ENCODE measurements at regions not wholly inside any gene's neighbourhood (a gene's known extent, or its start where the extent isn't known, plus 50 kb on each side); places are given as distances from the start of the nearest gene placed in this dataset.

- no peak for DNase-seq
These were observed 62.1 kb downstream of the VCX3A start for GRCh38 chrX:6472652-6473342.

- DNase-seq: no peak
These were observed 66.2 kb downstream of the VCX3A start for GRCh38 chrX:6468706-6469105.

- DNase-seq: no peak
These were observed 69.2 kb downstream of the VCX3A start for GRCh38 chrX:6465756-6466155.

GRCh38 chrX:6464726-6465125 lies 70.2 kb downstream of the VCX3A start:
- DNase-seq: no peak

- DNase-seq: no peak
These were observed 73.9 kb downstream of the VCX3A start for GRCh38 chrX:6460893-6461490.

- DNase-seq: no peak
These were observed 78.7 kb downstream of the VCX3A start for GRCh38 chrX:6456196-6456595.

GRCh38 chrX:6449946-6450345 lies 85.0 kb downstream of the VCX3A start:
- DNase-seq: no peak

GRCh38 chrX:6448003-6448402 lies 86.9 kb downstream of the VCX3A start:
- DNase-seq: no peak

- no peak for DNase-seq
These were observed 88.3 kb downstream of the VCX3A start for GRCh38 chrX:6446582-6446981.

GRCh38 chrX:6440648-6441047 lies 94.3 kb downstream of the VCX3A start:
- DNase-seq: no peak

GRCh38 chrX:6432226-6432625 lies 102.7 kb downstream of the VCX3A start:
- DNase-seq: no peak

GRCh38 chrX:6407542-6407941 lies 127.4 kb downstream of the VCX3A start:
- DNase-seq: no peak

- no peak for DNase-seq
These were observed 148.1 kb downstream of the VCX3A start for GRCh38 chrX:6386837-6387236.

- DNase-seq: no peak
These were observed 150.0 kb downstream of the VCX3A start for GRCh38 chrX:6384921-6385320.

GRCh38 chrX:6384371-6384770 lies 150.5 kb downstream of the VCX3A start:
- no peak for DNase-seq

GRCh38 chrX:6383917-6384316 lies 151.0 kb downstream of the VCX3A start:
- no peak for DNase-seq

- DNase-seq: no peak
These were observed 151.4 kb downstream of the VCX3A start for GRCh38 chrX:6383488-6383887.

- no peak for DNase-seq
These were observed 152.6 kb downstream of the VCX3A start for GRCh38 chrX:6382284-6382683.

GRCh38 chrX:6377103-6377764 lies 148.6 kb upstream of the NLGN4X start:
- DNase-seq: peak in 1 of 2 experiments; percentile 21

GRCh38 chrX:6374556-6374955 lies 145.9 kb upstream of the NLGN4X start:
- no peak for DNase-seq

GRCh38 chrX:6372981-6373380 lies 144.3 kb upstream of the NLGN4X start:
- DNase-seq: no peak

GRCh38 chrX:6371353-6371752 lies 142.7 kb upstream of the NLGN4X start:
- no peak for DNase-seq

- no peak for DNase-seq
These were observed 134.5 kb upstream of the NLGN4X start for GRCh38 chrX:6363188-6363587.

GRCh38 chrX:6325437-6325836 lies 96.8 kb upstream of the NLGN4X start:
- DNase-seq: no peak

Measured in NCI-H1930 (cell line).